ENCODE measurements at regions not wholly inside any gene's neighbourhood (a gene's known extent, or its start where the extent isn't known, plus 50 kb on each side); places are given as distances from the start of the nearest gene placed in this dataset.
A peak's percentile ranks its signal among the peaks of the same experiment; 100 is the strongest.

- TF ChIP-seq RAD21 (IDR thresholded peaks at IDR 0.05; ENCODE audit: low read depth) (peak; percentile 41; the same call in 1 of the 2 replicates), EGR1 (IDR thresholded peaks at IDR 0.05) (no peak)
These were observed 97.9 kb upstream of the PALS2 start for GRCh38 chr7:24475166-24475961.

GRCh38 chr7:24476227-24476626 lies 97.0 kb upstream of the PALS2 start:
- TF ChIP-seq USF1 (IDR thresholded peaks at IDR 0.05) (no peak), CEBPB (IDR thresholded peaks at IDR 0.05) (no peak), CREB1 (IDR thresholded peaks at IDR 0.05; ENCODE audit: low read depth) (no peak), ZBTB7A (IDR thresholded peaks at IDR 0.05; ENCODE audit: low read depth) (no peak), YY1 (IDR thresholded peaks at IDR 0.05; ENCODE audit: low read depth) (no peak), TEAD4 (IDR thresholded peaks at IDR 0.05) (no peak), FOXM1 (IDR thresholded peaks at IDR 0.05; ENCODE audit: borderline replicate concordance, low read depth) (no peak), MAX (IDR thresholded peaks at IDR 0.05) (no peak), TCF12 (IDR thresholded peaks at IDR 0.05; ENCODE audit: low read depth) (no peak), REST (IDR thresholded peaks at IDR 0.05; ENCODE audit: low read depth) (no peak), EP300 (IDR thresholded peaks at IDR 0.05; ENCODE audit: borderline replicate concordance) (no peak), RAD21 (IDR thresholded peaks at IDR 0.05; ENCODE audit: low read depth) (no peak)

- TF ChIP-seq TCF12 (IDR thresholded peaks at IDR 0.05; ENCODE audit: low read depth) (peak; percentile 45; the same call in 1 of the 2 replicates), MAX (IDR thresholded peaks at IDR 0.05) (peak; percentile 48; the same call in 1 of the 2 replicates), ZBTB7A (IDR thresholded peaks at IDR 0.05; ENCODE audit: low read depth) (no peak), CEBPB (IDR thresholded peaks at IDR 0.05) (no peak), EP300 (IDR thresholded peaks at IDR 0.05; ENCODE audit: borderline replicate concordance) (peak; percentile 48; the same call in 1 of the 2 replicates)
These were observed 95.7 kb upstream of the PALS2 start for GRCh38 chr7:24477398-24478136.

- TF ChIP-seq MAX (IDR thresholded peaks at IDR 0.05) (0 out of 2 replicates have a peak, but pooled peaks have one; percentile 2), FOXM1 (IDR thresholded peaks at IDR 0.05; ENCODE audit: borderline replicate concordance, low read depth) (no peak)
These were observed 95.1 kb upstream of the PALS2 start for GRCh38 chr7:24478137-24478655.

GRCh38 chr7:24480501-24480900 lies 92.8 kb upstream of the PALS2 start:
- no peak for TF ChIP-seq RAD21 (IDR thresholded peaks at IDR 0.05; ENCODE audit: low read depth)
- TF ChIP-seq REST (IDR thresholded peaks at IDR 0.05; ENCODE audit: low read depth) = no peak
- no peak for TF ChIP-seq CREB1 (IDR thresholded peaks at IDR 0.05; ENCODE audit: low read depth)
- TF ChIP-seq YY1 (IDR thresholded peaks at IDR 0.05; ENCODE audit: low read depth) = no peak
- no peak for TF ChIP-seq EP300 (IDR thresholded peaks at IDR 0.05; ENCODE audit: borderline replicate concordance)
- TF ChIP-seq MAX (IDR thresholded peaks at IDR 0.05) = no peak
- TF ChIP-seq CEBPB (IDR thresholded peaks at IDR 0.05) = no peak
- no peak for TF ChIP-seq FOXM1 (IDR thresholded peaks at IDR 0.05; ENCODE audit: borderline replicate concordance, low read depth)
- no peak for TF ChIP-seq ZBTB7A (IDR thresholded peaks at IDR 0.05; ENCODE audit: low read depth)
- no peak for TF ChIP-seq EGR1 (IDR thresholded peaks at IDR 0.05)
- no peak for TF ChIP-seq USF1 (IDR thresholded peaks at IDR 0.05)
- no peak for TF ChIP-seq TAF1 (IDR thresholded peaks at IDR 0.05; ENCODE audit: low read depth)

All from Ishikawa (cell line).